SJSA1 (cell line): ENCODE measurements at regions not wholly inside any gene's neighbourhood (a gene's known extent, or its start where the extent isn't known, plus 50 kb on each side); places are given as distances from the start of the nearest gene placed in this dataset.

Experiments used
- DNase-seq, 2 experiments: peaks; one replicate each; pipeline ENCODE4 v3.0.0-alpha.2; 2015 to 2020; ENCODE audit warnings: low spot score in 2 of 2, low read depth in 1 of 2
- H3K27ac ChIP-seq: fragments of 250-450 bp; sonication (Bioruptor Pico); 2 replicates; pipeline ENCODE4 v1.5.1; 2020; ENCODE audit warnings: mild to moderate bottlenecking, moderate library complexity
- H3K27me3 ChIP-seq: fragments of 250-450 bp; sonication (Bioruptor Pico); replicated peaks from 2 replicates; pipeline ENCODE4 v1.5.1; 2020; ENCODE audit warnings: mild to moderate bottlenecking, moderate library complexity
- H3K36me3 ChIP-seq: fragments of 250-450 bp; sonication (Bioruptor Pico); 2 replicates; pipeline ENCODE4 v1.5.1; 2020; ENCODE audit warnings: mild to moderate bottlenecking
- H3K4me1 ChIP-seq: fragments of 250-450 bp; sonication (Bioruptor Pico); replicated peaks from 2 replicates; pipeline ENCODE4 v1.6.1; 2021; ENCODE audit warnings: mild to moderate bottlenecking
- H3K4me3 ChIP-seq: fragments of 250-450 bp; sonication (Bioruptor Pico); 2 replicates; pipeline ENCODE4 v1.5.1; 2020; ENCODE audit warnings: mild to moderate bottlenecking
- H3K9me3 ChIP-seq: fragments of 250-450 bp; sonication (Bioruptor Pico); replicated peaks from 2 replicates; pipeline ENCODE4 v1.5.1; 2020; ENCODE audit warnings: mild to moderate bottlenecking

- no peaks in the 10 kb centered on the region for H3K36me3 ChIP-seq
- no peaks in the 10 kb centered on the region for H3K27me3 ChIP-seq
- no peaks in the 10 kb centered on the region for H3K4me1 ChIP-seq
- no peak overlapping the region for H3K4me3 ChIP-seq
- H3K27ac ChIP-seq, result no peak overlapping the region
- DNase-seq, result no peak
- no peaks in the 10 kb centered on the region for H3K9me3 ChIP-seq
These were observed 77.2 kb upstream of the TMEM106B start for GRCh38 chr7:12133865-12134264.

GRCh38 chr7:12136523-12136922 lies 74.6 kb upstream of the TMEM106B start:
- Histone ChIP-seq H3K4me1 (no peaks in the 10 kb centered on the region), H3K9me3 (no peaks in the 10 kb centered on the region), H3K4me3 (no peak overlapping the region), H3K27me3 (no peaks in the 10 kb centered on the region), H3K36me3 (no peaks in the 10 kb centered on the region), H3K27ac (no peak overlapping the region)
- no peak for DNase-seq

- no peaks in the 10 kb centered on the region for H3K36me3 ChIP-seq
These were observed 73.8 kb upstream of the TMEM106B start for GRCh38 chr7:12137283-12137682.

GRCh38 chr7:12138421-12138820 lies 72.7 kb upstream of the TMEM106B start:
- Histone ChIP-seq H3K27me3 (no peaks in the 10 kb centered on the region), H3K9me3 (no peaks in the 10 kb centered on the region), H3K36me3 (no peaks in the 10 kb centered on the region), H3K4me3 (no peak overlapping the region), H3K4me1 (no peaks in the 10 kb centered on the region), H3K27ac (no peak overlapping the region)
- no peak for DNase-seq

More at GRCh38 chr7:12137283-12137682, 73.8 kb upstream of the TMEM106B start:
- H3K27me3 ChIP-seq, result no peaks in the 10 kb centered on the region
- H3K4me3 ChIP-seq, result no peak overlapping the region
- DNase-seq, result no peak
- H3K9me3 ChIP-seq, result no peaks in the 10 kb centered on the region
- no peak overlapping the region for H3K27ac ChIP-seq
- no peaks in the 10 kb centered on the region for H3K4me1 ChIP-seq

- Histone ChIP-seq H3K27ac (no peak overlapping the region), H3K9me3 (no peaks in the 10 kb centered on the region)
These were observed 71.7 kb upstream of the TMEM106B start for GRCh38 chr7:12139416-12139815.

GRCh38 chr7:12146813-12147212 lies 64.3 kb upstream of the TMEM106B start:
- Histone ChIP-seq H3K9me3 (no peaks in the 10 kb centered on the region), H3K27me3 (no peaks in the 10 kb centered on the region), H3K36me3 (no peaks in the 10 kb centered on the region), H3K27ac (no peak overlapping the region), H3K4me1 (no peaks in the 10 kb centered on the region), H3K4me3 (no peak overlapping the region)
- no peak for DNase-seq

More at GRCh38 chr7:12139416-12139815, 71.7 kb upstream of the TMEM106B start:
- no peak overlapping the region for H3K4me3 ChIP-seq
- H3K27me3 ChIP-seq, result no peaks in the 10 kb centered on the region
- DNase-seq, result peak in 1 of 2 experiments; percentile 9
- H3K4me1 ChIP-seq, result no peaks in the 10 kb centered on the region
- H3K36me3 ChIP-seq, result no peaks in the 10 kb centered on the region

- H3K4me3 ChIP-seq, result no peak overlapping the region
- no peaks in the 10 kb centered on the region; the same call in 1 of the 2 replicates for H3K27me3 ChIP-seq
- H3K4me1 ChIP-seq, result no peaks in the 10 kb centered on the region
- H3K27ac ChIP-seq, result no peak overlapping the region
- no peaks in the 10 kb centered on the region for H3K36me3 ChIP-seq
- DNase-seq, result no peak
- no peaks in the 10 kb centered on the region for H3K9me3 ChIP-seq
These were observed 58.7 kb upstream of the TMEM106B start for GRCh38 chr7:12152196-12152918.

GRCh38 chr7:12154119-12154518 lies 57.0 kb upstream of the TMEM106B start:
- H3K9me3 ChIP-seq, result no peaks in the 10 kb centered on the region
- no peaks in the 10 kb centered on the region for H3K36me3 ChIP-seq
- no peaks in the 10 kb centered on the region; the same call in 1 of the 2 replicates for H3K27me3 ChIP-seq
- H3K27ac ChIP-seq, result no peak overlapping the region
- H3K4me3 ChIP-seq, result no peak overlapping the region
- DNase-seq, result no peak
- H3K4me1 ChIP-seq, result no peaks in the 10 kb centered on the region

- Histone ChIP-seq H3K36me3 (no peaks in the 10 kb centered on the region), H3K4me3 (no peak overlapping the region), H3K4me1 (no peaks in the 10 kb centered on the region), H3K27me3 (no peaks in the 10 kb centered on the region; the same call in 1 of the 2 replicates), H3K9me3 (no peaks in the 10 kb centered on the region), H3K27ac (no peak overlapping the region)
- DNase-seq, result no peak
These were observed 53.6 kb upstream of the TMEM106B start for GRCh38 chr7:12157517-12157916.

- Histone ChIP-seq H3K27me3 (no peaks in the 10 kb centered on the region), H3K4me1 (no peaks in the 10 kb centered on the region), H3K4me3 (no peak overlapping the region), H3K9me3 (no peaks in the 10 kb centered on the region), H3K27ac (no peak overlapping the region), H3K36me3 (no peaks in the 10 kb centered on the region)
- no peak for DNase-seq
These were observed 52.6 kb upstream of the TMEM106B start for GRCh38 chr7:12158334-12159060.

- Histone ChIP-seq H3K9me3 (no peaks in the 10 kb centered on the region), H3K4me1 (no peaks in the 10 kb centered on the region), H3K36me3 (no peaks in the 10 kb centered on the region), H3K27me3 (no peaks in the 10 kb centered on the region), H3K27ac (no peak overlapping the region), H3K4me3 (no peak overlapping the region)
- no peak for DNase-seq
These were observed 49.9 kb upstream of the TMEM106B start for GRCh38 chr7:12161146-12161545.
